A673 (cell line): ENCODE measurements at regions not wholly inside any gene's neighbourhood (a gene's known extent, or its start where the extent isn't known, plus 50 kb on each side); places are given as distances from the start of the nearest gene placed in this dataset.

Experiments
- BruUV-seq: library from RNA; stranded (reverse); fragments of 400-500 nt; replicated peaks from 2 replicates; lab custom pipeline; 2021; lab: Mats Ljungman, UMichigan
- CTCF ChIA-PET: fragments of 300-600 bp; sonication (Branson Sonifier 250); formaldehyde crosslinking; loops from one replicate; lab custom pipeline; 2022; ENCODE audit warnings: antibody characterized with exemption; lab: Charles Lee
- POLR2A ChIA-PET: fragments of 300-600 bp; sonication (Branson Sonifier 250); formaldehyde crosslinking; loops from one replicate; lab custom pipeline; 2022; ENCODE audit warnings: antibody characterized with exemption; ENCODE audit not compliant: low non-redundant PET; lab: Charles Lee
- DNase-seq: peaks from one replicate; pipeline ENCODE4 v3.0.0-alpha.2; 2015; ENCODE audit warnings: low spot score
- H3K27ac ChIP-seq: fragments of 200-600 bp; sonication (generic); 2 replicates; pipeline ENCODE4 v1.5.1; 2016; ENCODE audit warnings: mixed run types, low read depth, mild to moderate bottlenecking, mixed read lengths, antibody characterized with exemption, low read length; ENCODE audit not compliant: poor library complexity, severe bottlenecking
- H3K27me3 ChIP-seq: fragments of 200-600 bp; sonication (generic); replicated peaks from 2 replicates; pipeline ENCODE4 v1.6.1; 2017; ENCODE audit warnings: mixed run types, low read depth, mild to moderate bottlenecking, mixed read lengths, antibody characterized with exemption, low read length; ENCODE audit not compliant: insufficient read depth, poor library complexity
- H3K36me3 ChIP-seq: fragments of 200-600 bp; sonication (generic); 2 replicates; pipeline ENCODE4 v1.6.1; 2016; ENCODE audit warnings: mixed run types, mild to moderate bottlenecking, mixed read lengths, antibody characterized with exemption, low read length; ENCODE audit not compliant: insufficient read depth, poor library complexity, severe bottlenecking
- H3K4me1 ChIP-seq: fragments of 200-600 bp; sonication (generic); 2 replicates; pipeline ENCODE4 v1.6.1; 2017; ENCODE audit warnings: mixed run types, mild to moderate bottlenecking, mixed read lengths, antibody characterized with exemption, low read length; ENCODE audit not compliant: insufficient read depth, poor library complexity, severe bottlenecking
- H3K4me3 ChIP-seq: fragments of 200-600 bp; sonication (generic); 2 replicates; pipeline ENCODE4 v1.5.1; 2016; ENCODE audit warnings: low read depth, mixed run types, mild to moderate bottlenecking, mixed read lengths, low read length; ENCODE audit not compliant: poor library complexity, severe bottlenecking
- H3K9me3 ChIP-seq: fragments of 200-600 bp; sonication (generic); 2 replicates; pipeline ENCODE4 v1.6.1; 2016; ENCODE audit warnings: mixed run types, low read depth, mild to moderate bottlenecking, mixed read lengths, antibody characterized with exemption, low read length; ENCODE audit not compliant: poor library complexity, severe bottlenecking
- EZH2 ChIP-seq: fragments of 200-600 bp; sonication (generic); IDR thresholded peaks from 2 replicates; pipeline ENCODE4 v1.6.1; 2017; ENCODE audit warnings: borderline replicate concordance, low read depth, mild to moderate bottlenecking, mixed read lengths, antibody characterized with exemption, low read length; ENCODE audit not compliant: poor library complexity, severe bottlenecking
- intact Hi-C: fragments of 100-400 bp; cut with micrococcal nuclease; formaldehyde crosslinking; loops from one replicate; pipeline ENCODE4 v1.10.0; 2022; ENCODE audit not compliant: unreplicated experiment
- TF ChIP-seq, protein P1 (sequence below): fragments of 300-800, 200-600 bp; sonication (generic); conservative IDR thresholded peaks from 2 replicates; pipeline ENCODE4 v1.5.1; 2017; ENCODE audit warnings: low read depth, mild to moderate bottlenecking, antibody characterized with exemption, low read length, moderate library complexity, mixed read lengths

DNA sequence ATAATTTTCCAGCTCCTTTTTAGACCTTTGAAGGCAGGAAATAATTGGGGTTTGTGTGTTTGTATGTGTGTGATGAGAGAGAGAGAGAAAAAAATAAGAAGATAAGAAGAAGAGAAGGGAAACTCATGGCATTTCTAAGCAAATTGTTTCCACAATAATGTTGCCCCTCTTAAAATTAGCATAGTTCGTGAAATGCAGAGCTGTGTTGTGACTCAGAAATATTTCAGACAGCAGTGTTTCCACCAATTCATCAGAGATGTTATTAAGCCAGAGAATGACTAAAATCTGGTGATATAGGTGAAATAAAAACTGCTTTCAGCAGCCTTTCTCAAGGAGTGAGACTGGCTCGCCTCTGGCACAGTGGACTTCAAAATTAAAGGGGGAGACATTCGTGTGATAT, 65.9 kb upstream of the ARHGAP5 start:
- Histone ChIP-seq H3K27ac (no peak overlapping the region), H3K4me1 (no peaks in the 10 kb centered on the region), H3K9me3 (no peaks in the 10 kb centered on the region), H3K27me3 (peaks cover 6% of the 10 kb centered on the region), H3K4me3 (no peak overlapping the region), H3K36me3 (no peaks in the 10 kb centered on the region)
- TF ChIP-seq, protein P1, sequence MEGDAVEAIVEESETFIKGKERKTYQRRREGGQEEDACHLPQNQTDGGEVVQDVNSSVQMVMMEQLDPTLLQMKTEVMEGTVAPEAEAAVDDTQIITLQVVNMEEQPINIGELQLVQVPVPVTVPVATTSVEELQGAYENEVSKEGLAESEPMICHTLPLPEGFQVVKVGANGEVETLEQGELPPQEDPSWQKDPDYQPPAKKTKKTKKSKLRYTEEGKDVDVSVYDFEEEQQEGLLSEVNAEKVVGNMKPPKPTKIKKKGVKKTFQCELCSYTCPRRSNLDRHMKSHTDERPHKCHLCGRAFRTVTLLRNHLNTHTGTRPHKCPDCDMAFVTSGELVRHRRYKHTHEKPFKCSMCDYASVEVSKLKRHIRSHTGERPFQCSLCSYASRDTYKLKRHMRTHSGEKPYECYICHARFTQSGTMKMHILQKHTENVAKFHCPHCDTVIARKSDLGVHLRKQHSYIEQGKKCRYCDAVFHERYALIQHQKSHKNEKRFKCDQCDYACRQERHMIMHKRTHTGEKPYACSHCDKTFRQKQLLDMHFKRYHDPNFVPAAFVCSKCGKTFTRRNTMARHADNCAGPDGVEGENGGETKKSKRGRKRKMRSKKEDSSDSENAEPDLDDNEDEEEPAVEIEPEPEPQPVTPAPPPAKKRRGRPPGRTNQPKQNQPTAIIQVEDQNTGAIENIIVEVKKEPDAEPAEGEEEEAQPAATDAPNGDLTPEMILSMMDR: no peak
- no peak for TF ChIP-seq EZH2
- CTCF ChIA-PET: no interaction called here
- BruUV-seq: no TSS peak
- POLR2A ChIA-PET: no interaction called here
- DNase-seq: no peak
- intact Hi-C loops: no loop called here

DNA sequence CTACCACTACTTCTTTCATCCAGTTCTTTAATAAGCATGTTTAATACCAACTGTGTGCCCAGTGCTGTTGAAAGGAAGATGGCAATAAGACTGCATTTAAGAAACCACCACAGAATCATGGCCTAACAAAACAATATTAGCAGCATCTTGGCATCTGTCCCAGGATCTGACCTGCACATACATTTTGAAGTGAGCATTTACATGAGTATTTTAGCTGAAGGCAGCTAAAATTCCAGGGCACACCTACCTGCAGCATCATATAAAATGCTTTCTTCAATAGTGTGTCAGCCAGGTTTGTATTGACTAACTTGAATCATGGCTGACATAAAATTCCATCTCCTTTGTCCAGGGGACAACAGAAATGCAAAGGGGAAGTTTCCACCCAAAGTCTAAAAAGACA, 65.0 kb upstream of the ARHGAP5 start:
- H3K4me1 ChIP-seq: no peaks in the 10 kb centered on the region
- no peak overlapping the region for H3K27ac ChIP-seq
- H3K9me3 ChIP-seq: no peaks in the 10 kb centered on the region
- no peaks in the 10 kb centered on the region for H3K36me3 ChIP-seq
- no peak for DNase-seq
- peaks cover 4% of the 10 kb centered on the region for H3K27me3 ChIP-seq
- no peak for TF ChIP-seq EZH2
- TF ChIP-seq, protein P1: no peak
- POLR2A ChIA-PET: no interaction called here
- BruUV-seq: no TSS peak
- CTCF ChIA-PET: no interaction called here
- intact Hi-C loops: no loop called here
- no peak overlapping the region for H3K4me3 ChIP-seq

DNA sequence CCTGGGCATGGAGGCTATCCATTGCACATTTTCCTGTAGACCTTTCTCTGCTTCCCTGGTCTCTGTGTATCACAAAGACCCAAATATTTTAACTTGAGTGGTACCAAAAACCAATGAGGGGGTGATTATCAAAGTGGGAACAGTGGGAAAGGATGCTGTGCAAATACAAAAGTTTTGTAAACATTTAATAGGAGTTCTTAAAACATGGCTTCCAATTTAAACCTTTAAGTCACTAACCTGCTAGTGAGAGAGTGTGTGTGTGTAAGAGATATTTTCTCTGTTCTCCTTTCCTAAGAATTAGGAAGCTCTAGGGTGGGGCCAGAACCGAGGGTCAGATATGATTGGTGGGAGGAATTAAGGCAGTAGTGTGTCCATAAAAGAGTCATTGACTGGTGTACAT, 64.5 kb upstream of the ARHGAP5 start:
- DNase-seq: no peak
- Histone ChIP-seq H3K4me1 (no peaks in the 10 kb centered on the region), H3K4me3 (no peak overlapping the region), H3K9me3 (no peaks in the 10 kb centered on the region), H3K27me3 (no peaks in the 10 kb centered on the region), H3K36me3 (no peaks in the 10 kb centered on the region), H3K27ac (no peak overlapping the region)
- no TSS peak for BruUV-seq
- ChIA-PET CTCF (no interaction called here), POLR2A (no interaction called here)
- intact Hi-C loops: no loop called here
- TF ChIP-seq, protein P1: no peak
- no peak for TF ChIP-seq EZH2
